ENCODE measurements at regions not wholly inside any gene's neighbourhood (a gene's known extent, or its start where the extent isn't known, plus 50 kb on each side); places are given as distances from the start of the nearest gene placed in this dataset.

GRCh38 chr4:129371926-129372325, 276.0 kb downstream of the C4orf33 start:
- DNase-seq (ENCODE audit: low read depth in 1 of 2, low spot score in 1 of 2): no peak
- ChIA-PET POLR2A (no interaction called here), CTCF (interaction anchor here (2.2 kb wide), 1 partner anchor 9 kb away, joined by 9 read pairs; no protein-coding TSS in a partner anchor)
- H3K4me1 ChIP-seq: no peaks in the 10 kb centered on the region
- no peak for FAIRE-seq
- TF ChIP-seq, protein P1, sequence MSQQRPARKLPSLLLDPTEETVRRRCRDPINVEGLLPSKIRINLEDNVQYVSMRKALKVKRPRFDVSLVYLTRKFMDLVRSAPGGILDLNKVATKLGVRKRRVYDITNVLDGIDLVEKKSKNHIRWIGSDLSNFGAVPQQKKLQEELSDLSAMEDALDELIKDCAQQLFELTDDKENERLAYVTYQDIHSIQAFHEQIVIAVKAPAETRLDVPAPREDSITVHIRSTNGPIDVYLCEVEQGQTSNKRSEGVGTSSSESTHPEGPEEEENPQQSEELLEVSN (IDR thresholded peaks at IDR 0.05; ENCODE audit: borderline replicate concordance, low read depth): no peak
- no peak for TF ChIP-seq EP300 (IDR thresholded peaks at IDR 0.05)
- no peak for TF ChIP-seq FOSB (CRISPR knock-in tag; IDR thresholded peaks at IDR 0.05)
- TF ChIP-seq RFX5 (IDR thresholded peaks at IDR 0.05): no peak
- TF ChIP-seq, protein P2, sequence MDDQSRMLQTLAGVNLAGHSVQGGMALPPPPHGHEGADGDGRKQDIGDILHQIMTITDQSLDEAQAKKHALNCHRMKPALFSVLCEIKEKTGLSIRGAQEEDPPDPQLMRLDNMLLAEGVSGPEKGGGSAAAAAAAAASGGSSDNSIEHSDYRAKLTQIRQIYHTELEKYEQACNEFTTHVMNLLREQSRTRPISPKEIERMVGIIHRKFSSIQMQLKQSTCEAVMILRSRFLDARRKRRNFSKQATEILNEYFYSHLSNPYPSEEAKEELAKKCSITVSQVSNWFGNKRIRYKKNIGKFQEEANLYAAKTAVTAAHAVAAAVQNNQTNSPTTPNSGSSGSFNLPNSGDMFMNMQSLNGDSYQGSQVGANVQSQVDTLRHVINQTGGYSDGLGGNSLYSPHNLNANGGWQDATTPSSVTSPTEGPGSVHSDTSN (IDR thresholded peaks at IDR 0.05): no peak
- TF ChIP-seq HOXB13 (CRISPR knock-in tag; IDR thresholded peaks at IDR 0.05; ENCODE audit: low read depth): no peak
- TF ChIP-seq TFCP2L1 (CRISPR knock-in tag; IDR thresholded peaks at IDR 0.05): no peak
- H3K9me3 ChIP-seq: no peaks in the 10 kb centered on the region
- H3K4me2 ChIP-seq: no peak overlapping the region
- ATAC-seq: no peak
- no peak overlapping the region for H3K27ac ChIP-seq
- no peak overlapping the region for H3K4me3 ChIP-seq
- 23% methylated on average over 3 of the region's 3 CpGs for WGBS (ENCODE audit: missing lambda C conversion rate)

DNA sequence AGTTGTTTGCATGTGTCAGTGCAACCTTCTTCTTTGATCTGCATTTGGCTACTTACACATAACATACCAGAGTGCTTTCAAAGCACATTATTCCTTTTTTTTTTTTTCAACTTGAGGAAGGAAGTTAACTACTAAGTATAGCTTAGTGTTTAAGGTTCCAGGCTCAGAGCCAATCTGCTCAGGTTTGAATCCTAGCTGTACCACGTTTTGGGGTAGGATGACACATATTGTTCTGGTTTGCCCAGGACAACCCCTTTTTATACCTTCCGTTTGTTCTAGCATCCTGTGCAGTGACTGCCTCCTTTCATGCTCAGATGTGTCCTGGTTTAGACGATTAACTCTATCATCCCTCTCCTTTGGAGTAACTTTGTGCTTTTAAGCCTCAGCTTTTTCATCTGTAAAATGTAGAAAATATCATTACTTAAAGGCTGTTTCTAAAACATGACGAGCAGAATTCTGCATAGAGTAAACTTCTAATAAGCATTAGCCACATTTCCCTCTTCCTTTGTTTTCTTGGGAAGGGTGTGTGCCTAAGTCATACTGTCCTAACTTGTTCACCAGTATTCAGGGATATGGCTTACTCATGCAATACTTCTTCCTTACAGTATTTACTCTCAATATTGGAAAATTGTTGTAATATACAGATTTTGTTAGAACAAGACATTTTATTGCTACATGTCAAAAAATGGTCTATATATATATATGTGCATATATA, 281.3 kb downstream of the C4orf33 start:
- no peak for DNase-seq (ENCODE audit: low read depth in 1 of 2, low spot score in 1 of 2)
- Histone ChIP-seq H3K9me3 (no peaks in the 10 kb centered on the region), H3K27ac (no peak overlapping the region), H3K4me2 (no peak overlapping the region), H3K4me1 (no peaks in the 10 kb centered on the region), H3K4me3 (no peak overlapping the region)
- CTCF ChIA-PET: interaction anchor here (1.9 kb wide), 1 partner anchor 14 kb away, joined by 11 read pairs; no protein-coding TSS in a partner anchor
- WGBS (ENCODE audit: missing lambda C conversion rate): 3% methylated on average over 4 of the region's 4 CpGs
- no peak for ATAC-seq
- TF ChIP-seq MAFK (IDR thresholded peaks at IDR 0.05; ENCODE audit: partially characterized antibody) (no peak), HOXB13 (CRISPR knock-in tag; IDR thresholded peaks at IDR 0.05; ENCODE audit: low read depth) (no peak), ZFP36 (IDR thresholded peaks at IDR 0.05; ENCODE audit: borderline replicate concordance, partially characterized antibody) (no peak), ELK1 (IDR thresholded peaks at IDR 0.05; ENCODE audit: low read depth, low read length) (no peak), TP53 (CRISPR knock-in tag; IDR thresholded peaks at IDR 0.05) (no peak), BHLHE40 (IDR thresholded peaks at IDR 0.05; ENCODE audit: low read depth, low read length) (no peak), CHD4 (IDR thresholded peaks at IDR 0.05; ENCODE audit: borderline replicate concordance) (no peak), HEYL (CRISPR knock-in tag; IDR thresholded peaks at IDR 0.05) (no peak), NFE2L2 (conservative IDR thresholded peaks at IDR 0.05; ENCODE audit: low read length) (no peak), HOXA7 (CRISPR knock-in tag; IDR thresholded peaks at IDR 0.05) (no peak), FOSB (CRISPR knock-in tag; IDR thresholded peaks at IDR 0.05) (no peak)
- TF ChIP-seq, protein P3, sequence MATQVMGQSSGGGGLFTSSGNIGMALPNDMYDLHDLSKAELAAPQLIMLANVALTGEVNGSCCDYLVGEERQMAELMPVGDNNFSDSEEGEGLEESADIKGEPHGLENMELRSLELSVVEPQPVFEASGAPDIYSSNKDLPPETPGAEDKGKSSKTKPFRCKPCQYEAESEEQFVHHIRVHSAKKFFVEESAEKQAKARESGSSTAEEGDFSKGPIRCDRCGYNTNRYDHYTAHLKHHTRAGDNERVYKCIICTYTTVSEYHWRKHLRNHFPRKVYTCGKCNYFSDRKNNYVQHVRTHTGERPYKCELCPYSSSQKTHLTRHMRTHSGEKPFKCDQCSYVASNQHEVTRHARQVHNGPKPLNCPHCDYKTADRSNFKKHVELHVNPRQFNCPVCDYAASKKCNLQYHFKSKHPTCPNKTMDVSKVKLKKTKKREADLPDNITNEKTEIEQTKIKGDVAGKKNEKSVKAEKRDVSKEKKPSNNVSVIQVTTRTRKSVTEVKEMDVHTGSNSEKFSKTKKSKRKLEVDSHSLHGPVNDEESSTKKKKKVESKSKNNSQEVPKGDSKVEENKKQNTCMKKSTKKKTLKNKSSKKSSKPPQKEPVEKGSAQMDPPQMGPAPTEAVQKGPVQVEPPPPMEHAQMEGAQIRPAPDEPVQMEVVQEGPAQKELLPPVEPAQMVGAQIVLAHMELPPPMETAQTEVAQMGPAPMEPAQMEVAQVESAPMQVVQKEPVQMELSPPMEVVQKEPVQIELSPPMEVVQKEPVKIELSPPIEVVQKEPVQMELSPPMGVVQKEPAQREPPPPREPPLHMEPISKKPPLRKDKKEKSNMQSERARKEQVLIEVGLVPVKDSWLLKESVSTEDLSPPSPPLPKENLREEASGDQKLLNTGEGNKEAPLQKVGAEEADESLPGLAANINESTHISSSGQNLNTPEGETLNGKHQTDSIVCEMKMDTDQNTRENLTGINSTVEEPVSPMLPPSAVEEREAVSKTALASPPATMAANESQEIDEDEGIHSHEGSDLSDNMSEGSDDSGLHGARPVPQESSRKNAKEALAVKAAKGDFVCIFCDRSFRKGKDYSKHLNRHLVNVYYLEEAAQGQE (IDR thresholded peaks at IDR 0.05): no peak
- TF ChIP-seq, protein P2 (IDR thresholded peaks at IDR 0.05): no peak
- TF ChIP-seq, protein P4, sequence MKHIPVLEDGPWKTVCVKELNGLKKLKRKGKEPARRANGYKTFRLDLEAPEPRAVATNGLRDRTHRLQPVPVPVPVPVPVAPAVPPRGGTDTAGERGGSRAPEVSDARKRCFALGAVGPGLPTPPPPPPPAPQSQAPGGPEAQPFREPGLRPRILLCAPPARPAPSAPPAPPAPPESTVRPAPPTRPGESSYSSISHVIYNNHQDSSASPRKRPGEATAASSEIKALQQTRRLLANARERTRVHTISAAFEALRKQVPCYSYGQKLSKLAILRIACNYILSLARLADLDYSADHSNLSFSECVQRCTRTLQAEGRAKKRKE (CRISPR knock-in tag; IDR thresholded peaks at IDR 0.05; ENCODE audit: low read depth): no peak
- POLR2A ChIA-PET: no interaction called here
- FAIRE-seq: no peak

Measured in A549 (cell line).